ENCODE measurements at regions not wholly inside any gene's neighbourhood (a gene's known extent, or its start where the extent isn't known, plus 50 kb on each side); places are given as distances from the start of the nearest gene placed in this dataset.

- no peak for DNase-seq (ENCODE audit: low read depth, low spot score)
These were observed 159.4 kb upstream of the GBE1 start for GRCh38 chr3:81920816-81921215.

GRCh38 chr3:81916890-81917289, 155.4 kb upstream of the GBE1 start:
- DNase-seq (ENCODE audit: low read depth, low spot score), result no peak

- DNase-seq (ENCODE audit: low read depth, low spot score), result peak; percentile 7
These were observed 152.6 kb upstream of the GBE1 start for GRCh38 chr3:81913886-81914663.

- no peak for DNase-seq (ENCODE audit: low read depth, low spot score)
These were observed 149.8 kb upstream of the GBE1 start for GRCh38 chr3:81911221-81911620.

GRCh38 chr3:81910244-81910852, 148.9 kb upstream of the GBE1 start:
- DNase-seq (ENCODE audit: low read depth, low spot score), result peak; percentile 75

- DNase-seq (ENCODE audit: low read depth, low spot score), result peak; percentile 93
These were observed 148.4 kb upstream of the GBE1 start for GRCh38 chr3:81909796-81910195.

- no peak for DNase-seq (ENCODE audit: low read depth, low spot score)
These were observed 147.1 kb upstream of the GBE1 start for GRCh38 chr3:81908561-81908960.

- no peak for DNase-seq (ENCODE audit: low read depth, low spot score)
These were observed 136.9 kb upstream of the GBE1 start for GRCh38 chr3:81898336-81898735.

GRCh38 chr3:81894598-81894997, 133.2 kb upstream of the GBE1 start:
- no peak for DNase-seq (ENCODE audit: low read depth, low spot score)

- DNase-seq (ENCODE audit: low read depth, low spot score), result peak; percentile 64
These were observed 129.8 kb upstream of the GBE1 start for GRCh38 chr3:81891055-81891895.

- DNase-seq (ENCODE audit: low read depth, low spot score), result no peak
These were observed 127.6 kb upstream of the GBE1 start for GRCh38 chr3:81888914-81889557.

GRCh38 chr3:81887448-81887847, 126.0 kb upstream of the GBE1 start:
- DNase-seq (ENCODE audit: low read depth, low spot score), result no peak

GRCh38 chr3:81886081-81886480, 124.6 kb upstream of the GBE1 start:
- no peak for DNase-seq (ENCODE audit: low read depth, low spot score)

GRCh38 chr3:81884791-81885190, 123.3 kb upstream of the GBE1 start:
- no peak for DNase-seq (ENCODE audit: low read depth, low spot score)

- DNase-seq (ENCODE audit: low read depth, low spot score), result peak; percentile 39
These were observed 115.4 kb upstream of the GBE1 start for GRCh38 chr3:81876826-81877225.

- DNase-seq (ENCODE audit: low read depth, low spot score), result peak; percentile 71
These were observed 113.3 kb upstream of the GBE1 start for GRCh38 chr3:81874738-81875137.

- DNase-seq (ENCODE audit: low read depth, low spot score), result no peak
These were observed 111.1 kb upstream of the GBE1 start for GRCh38 chr3:81872566-81872965.

GRCh38 chr3:81871358-81872155, 110.1 kb upstream of the GBE1 start:
- DNase-seq (ENCODE audit: low read depth, low spot score), result peak; percentile 20

- no peak for DNase-seq (ENCODE audit: low read depth, low spot score)
These were observed 107.9 kb upstream of the GBE1 start for GRCh38 chr3:81869382-81869781.

- no peak for DNase-seq (ENCODE audit: low read depth, low spot score)
These were observed 107.2 kb upstream of the GBE1 start for GRCh38 chr3:81868597-81868996.

GRCh38 chr3:81867875-81868274, 106.4 kb upstream of the GBE1 start:
- DNase-seq (ENCODE audit: low read depth, low spot score), result no peak
